ENCODE measurements at regions not wholly inside any gene's neighbourhood (a gene's known extent, or its start where the extent isn't known, plus 50 kb on each side); places are given as distances from the start of the nearest gene placed in this dataset.

DNA sequence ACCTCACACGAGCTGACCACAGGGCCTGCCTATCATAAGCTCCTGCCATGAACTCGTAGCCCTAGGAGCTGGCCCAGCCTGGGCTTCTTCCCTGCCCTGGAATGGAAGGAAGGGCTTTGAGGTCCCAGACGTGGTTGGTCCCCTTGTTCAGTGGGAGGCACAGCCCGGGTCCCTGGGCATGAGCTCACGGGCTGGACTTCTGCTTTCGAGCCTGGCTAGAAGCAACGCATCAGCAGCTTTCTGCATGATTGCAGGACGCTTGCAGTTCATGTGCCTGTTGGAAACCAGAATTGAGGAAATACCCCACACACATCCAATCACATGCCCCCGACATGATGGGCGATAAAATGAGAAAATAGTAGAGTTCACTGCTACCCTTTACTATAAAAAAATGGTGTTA, 293.3 kb downstream of the MAF start:
- TF ChIP-seq YY1 (IDR thresholded peaks at IDR 0.05; ENCODE audit: insufficient read depth, insufficient read length) (no peak), ZNF274 (IDR thresholded peaks at IDR 0.05; ENCODE audit: low read depth, low read length) (no peak), SUZ12 (IDR thresholded peaks at IDR 0.05; ENCODE audit: extremely low read depth, insufficient read depth, insufficient read length) (no peak)
